ENCODE measurements at regions not wholly inside any gene's neighbourhood (a gene's known extent, or its start where the extent isn't known, plus 50 kb on each side); places are given as distances from the start of the nearest gene placed in this dataset.

DNA sequence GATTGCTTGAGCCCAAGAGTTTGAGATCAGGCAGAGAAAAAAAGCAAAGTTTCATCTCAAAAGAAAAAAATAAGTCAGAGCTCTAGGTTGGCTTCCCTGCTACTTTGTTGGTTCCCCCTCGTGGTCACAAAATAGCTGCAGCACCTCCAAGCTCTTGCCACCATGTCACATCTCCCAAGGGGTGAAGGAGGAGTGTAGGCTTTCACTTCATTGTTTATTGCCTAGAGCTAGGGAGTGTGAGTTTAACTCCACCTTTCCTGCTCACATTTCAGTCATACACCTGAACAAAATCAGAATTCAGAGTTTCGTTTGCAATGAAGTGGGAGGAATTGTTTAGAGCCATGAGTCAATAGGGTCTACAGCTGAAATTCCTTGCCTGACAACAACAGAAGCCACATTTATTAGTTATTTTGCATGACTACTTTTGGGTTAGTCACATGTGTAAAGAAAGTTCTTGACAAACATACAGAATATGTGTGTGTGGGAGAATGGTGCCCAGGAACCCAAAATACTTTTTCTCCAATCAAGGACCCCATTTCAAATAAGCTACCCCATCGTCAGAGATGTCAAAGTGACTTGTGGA is 56.2 kb upstream of the UFL1 start:
- TF ChIP-seq, protein P1, sequence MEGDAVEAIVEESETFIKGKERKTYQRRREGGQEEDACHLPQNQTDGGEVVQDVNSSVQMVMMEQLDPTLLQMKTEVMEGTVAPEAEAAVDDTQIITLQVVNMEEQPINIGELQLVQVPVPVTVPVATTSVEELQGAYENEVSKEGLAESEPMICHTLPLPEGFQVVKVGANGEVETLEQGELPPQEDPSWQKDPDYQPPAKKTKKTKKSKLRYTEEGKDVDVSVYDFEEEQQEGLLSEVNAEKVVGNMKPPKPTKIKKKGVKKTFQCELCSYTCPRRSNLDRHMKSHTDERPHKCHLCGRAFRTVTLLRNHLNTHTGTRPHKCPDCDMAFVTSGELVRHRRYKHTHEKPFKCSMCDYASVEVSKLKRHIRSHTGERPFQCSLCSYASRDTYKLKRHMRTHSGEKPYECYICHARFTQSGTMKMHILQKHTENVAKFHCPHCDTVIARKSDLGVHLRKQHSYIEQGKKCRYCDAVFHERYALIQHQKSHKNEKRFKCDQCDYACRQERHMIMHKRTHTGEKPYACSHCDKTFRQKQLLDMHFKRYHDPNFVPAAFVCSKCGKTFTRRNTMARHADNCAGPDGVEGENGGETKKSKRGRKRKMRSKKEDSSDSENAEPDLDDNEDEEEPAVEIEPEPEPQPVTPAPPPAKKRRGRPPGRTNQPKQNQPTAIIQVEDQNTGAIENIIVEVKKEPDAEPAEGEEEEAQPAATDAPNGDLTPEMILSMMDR (IDR thresholded peaks at IDR 0.05) = no peak
- TF ChIP-seq KAT7 (CRISPR knock-in tag; IDR thresholded peaks at IDR 0.05; ENCODE audit: borderline replicate concordance) = no peak
- TF ChIP-seq ZBTB43 (CRISPR knock-in tag; IDR thresholded peaks at IDR 0.05) = no peak
- TF ChIP-seq, protein P2, sequence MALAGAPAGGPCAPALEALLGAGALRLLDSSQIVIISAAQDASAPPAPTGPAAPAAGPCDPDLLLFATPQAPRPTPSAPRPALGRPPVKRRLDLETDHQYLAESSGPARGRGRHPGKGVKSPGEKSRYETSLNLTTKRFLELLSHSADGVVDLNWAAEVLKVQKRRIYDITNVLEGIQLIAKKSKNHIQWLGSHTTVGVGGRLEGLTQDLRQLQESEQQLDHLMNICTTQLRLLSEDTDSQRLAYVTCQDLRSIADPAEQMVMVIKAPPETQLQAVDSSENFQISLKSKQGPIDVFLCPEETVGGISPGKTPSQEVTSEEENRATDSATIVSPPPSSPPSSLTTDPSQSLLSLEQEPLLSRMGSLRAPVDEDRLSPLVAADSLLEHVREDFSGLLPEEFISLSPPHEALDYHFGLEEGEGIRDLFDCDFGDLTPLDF (CRISPR knock-in tag; IDR thresholded peaks at IDR 0.05) = no peak
- no peak for TF ChIP-seq TEAD4 (CRISPR knock-in tag; IDR thresholded peaks at IDR 0.05)
- no peak for TF ChIP-seq ARID4B (CRISPR knock-in tag; IDR thresholded peaks at IDR 0.05; ENCODE audit: borderline replicate concordance)
- no peak for TF ChIP-seq CREB1 (CRISPR knock-in tag; IDR thresholded peaks at IDR 0.05)
- TF ChIP-seq CREM (CRISPR knock-in tag; IDR thresholded peaks at IDR 0.05) = no peak
- no peak for TF ChIP-seq ZNF263 (CRISPR knock-in tag; IDR thresholded peaks at IDR 0.05; ENCODE audit: low read depth)
- no peak for TF ChIP-seq ZMAT4 (CRISPR knock-in tag; IDR thresholded peaks at IDR 0.05)
- no peak for TF ChIP-seq SP1 (CRISPR knock-in tag; conservative IDR thresholded peaks at IDR 0.05)
- TF ChIP-seq E2F4 (CRISPR knock-in tag; IDR thresholded peaks at IDR 0.05; ENCODE audit: borderline replicate concordance, low read depth) = no peak
- TF ChIP-seq FOXJ3 (CRISPR knock-in tag; IDR thresholded peaks at IDR 0.05; ENCODE audit: borderline replicate concordance) = no peak
- no peak for TF ChIP-seq JAZF1 (CRISPR knock-in tag; IDR thresholded peaks at IDR 0.05)

All from WTC11 (cell line).